NCI-H1105 (cell line): ENCODE measurements at regions not wholly inside any gene's neighbourhood (a gene's known extent, or its start where the extent isn't known, plus 50 kb on each side); places are given as distances from the start of the nearest gene placed in this dataset.

ENCODE experiments used
- DNase-seq: peaks from one replicate; lab custom pipeline; 2025; lab: John Stamatoyannopoulos, UW

DNA sequence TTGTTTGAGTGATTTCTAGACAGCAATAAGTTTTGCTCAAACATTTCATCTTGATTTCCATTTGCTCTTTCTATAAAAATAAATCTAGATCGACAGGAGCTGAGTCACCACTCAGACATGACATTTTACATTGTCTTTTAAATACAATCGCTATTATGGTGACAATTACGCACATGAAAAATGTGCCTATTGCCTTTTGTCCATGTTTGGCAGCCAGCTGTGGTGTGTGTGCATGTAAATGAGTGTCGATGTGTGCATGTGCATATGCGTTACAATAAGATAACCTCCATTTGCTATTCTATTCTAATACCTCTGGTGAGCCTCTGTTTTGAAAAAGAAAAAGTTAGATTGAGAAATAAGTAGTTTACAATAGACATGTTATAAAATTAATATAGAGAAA lies 89.7 kb upstream of the GRM7 start:
- no peak for DNase-seq

DNA sequence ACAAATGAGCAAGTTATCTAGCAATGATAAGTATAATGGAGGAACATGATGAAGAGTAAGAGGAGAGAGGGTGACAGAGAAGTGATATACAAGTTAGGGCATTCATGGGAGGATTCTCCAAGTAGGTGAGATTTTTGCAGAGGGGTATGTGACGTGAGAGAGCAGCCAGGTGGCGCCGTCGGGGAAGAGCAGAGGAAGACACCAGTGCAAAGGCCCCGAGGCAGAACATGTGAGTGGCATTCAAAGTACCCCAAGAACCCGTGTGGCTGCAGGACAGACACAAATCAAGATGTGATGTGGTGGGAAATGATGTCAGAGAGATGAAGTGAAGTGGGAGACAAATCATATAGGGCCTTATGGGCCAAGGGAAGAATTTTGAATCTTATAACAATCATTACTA lies 81.8 kb upstream of the GRM7 start:
- no peak for DNase-seq

DNA sequence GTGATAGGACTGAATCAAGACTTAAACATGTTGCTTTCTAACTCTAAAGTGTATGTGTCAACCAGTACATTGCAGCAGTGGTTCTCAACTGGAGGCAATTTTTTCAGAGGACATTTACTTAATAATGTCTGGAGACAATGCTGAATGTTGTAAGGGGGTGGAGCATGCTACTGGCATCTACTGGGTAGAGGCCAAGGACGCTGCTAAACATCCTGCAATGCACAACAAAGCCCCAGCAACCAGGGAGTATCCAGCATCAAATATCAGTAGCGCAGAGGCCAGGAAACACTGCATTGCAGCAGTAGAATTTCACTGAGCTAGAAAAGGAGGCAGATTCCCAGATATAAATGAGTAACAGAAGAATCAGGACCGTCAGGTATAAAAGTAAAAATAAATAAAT lies 79.8 kb upstream of the GRM7 start:
- no peak for DNase-seq

GRCh38 chr3:6785726-6786125 lies 75.2 kb upstream of the GRM7 start:
- no peak for DNase-seq

- DNase-seq = no peak
These were observed 69.8 kb upstream of the GRM7 start for GRCh38 chr3:6791161-6791560.

DNA sequence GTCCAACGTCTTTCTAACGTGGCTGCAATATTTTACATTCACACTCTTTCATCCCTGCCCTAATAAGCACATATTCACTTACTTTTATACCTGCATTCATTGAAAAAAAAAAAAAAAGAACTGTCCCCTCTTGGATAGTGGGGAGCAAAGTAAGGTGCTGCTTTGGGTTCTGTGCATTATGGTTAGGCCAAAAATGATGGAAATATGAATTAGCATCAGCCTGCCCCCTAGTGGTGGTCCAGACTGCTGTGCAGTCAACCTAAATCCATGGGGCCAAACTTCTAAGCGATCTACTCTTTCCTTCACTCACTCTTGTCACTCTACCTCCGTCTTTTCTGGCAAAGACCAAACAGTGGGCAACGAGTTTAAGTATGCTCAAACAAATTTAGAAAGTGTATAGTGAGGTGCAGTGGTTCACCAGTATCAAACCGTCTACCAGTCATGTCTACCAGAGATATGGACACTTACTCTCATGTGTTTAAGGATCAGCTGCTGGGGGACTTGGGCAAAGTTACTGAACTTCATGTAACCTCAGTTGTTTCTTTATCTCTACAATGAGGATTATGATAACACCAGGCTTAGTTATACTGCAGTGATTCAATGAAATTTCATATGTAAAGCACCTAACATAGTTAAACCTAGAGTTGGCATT lies 61.5 kb upstream of the GRM7 start:
- peak; percentile 30 for DNase-seq

- DNase-seq = no peak
These were observed 57.3 kb upstream of the GRM7 start for GRCh38 chr3:6803619-6804018.

DNA sequence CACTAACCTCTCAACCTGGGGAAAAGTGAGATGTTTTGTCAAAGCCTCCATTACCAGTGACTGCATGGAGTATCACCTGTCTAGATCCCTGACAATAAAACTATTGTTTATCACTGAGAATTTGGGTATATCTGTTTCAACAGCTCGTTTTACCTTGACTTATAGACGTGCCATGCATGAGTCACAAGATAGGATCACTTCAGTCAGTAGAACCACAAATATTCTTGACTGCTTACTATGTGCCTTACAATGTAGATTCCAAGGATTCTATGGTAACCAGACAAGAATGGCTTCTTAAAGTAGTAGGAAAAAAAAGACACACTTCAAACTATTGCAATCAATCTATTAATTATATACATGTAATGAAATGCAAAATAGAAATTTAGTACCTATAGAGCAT lies 55.7 kb upstream of the GRM7 start:
- no peak for DNase-seq

DNA sequence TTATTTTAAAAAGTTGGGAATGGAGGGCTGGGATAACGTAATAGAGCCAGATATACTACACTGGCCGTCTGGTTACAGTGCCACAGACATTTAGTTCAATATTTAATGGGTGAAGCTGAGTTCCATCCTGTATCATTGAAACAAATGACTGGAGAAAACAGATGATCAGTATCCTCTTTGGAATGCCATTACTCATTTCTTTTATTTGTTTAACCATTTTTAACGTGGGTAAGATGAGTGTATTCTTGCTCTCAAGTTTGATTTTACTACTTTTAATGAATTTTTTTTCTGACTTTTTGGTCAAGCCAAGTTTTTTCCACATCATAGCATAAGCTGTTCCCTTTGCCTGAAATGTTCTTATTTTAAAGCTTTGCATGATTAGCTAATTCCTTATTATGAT lies 53.9 kb upstream of the GRM7 start:
- DNase-seq = no peak

GRCh38 chr3:6807967-6808588 lies 52.8 kb upstream of the GRM7 start:
- DNase-seq = peak; percentile 16

DNA sequence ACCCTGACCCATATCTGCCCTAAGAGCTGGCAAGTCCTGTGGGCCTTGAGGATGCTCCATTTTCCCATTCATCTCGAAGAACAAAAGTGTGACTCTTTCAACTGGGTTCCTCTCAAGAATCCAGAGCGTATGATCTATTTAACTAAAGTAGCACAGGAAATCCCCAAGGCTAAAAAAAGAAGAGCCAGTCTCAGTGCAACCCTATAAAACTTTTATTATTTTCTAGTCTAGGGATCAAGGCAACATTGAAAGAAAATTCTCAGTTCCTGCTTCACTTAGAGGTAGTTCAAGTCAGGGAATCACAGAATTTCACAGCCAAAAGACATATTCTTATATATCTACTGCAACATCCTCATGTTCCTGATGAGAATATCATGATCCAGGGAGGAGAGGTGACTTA lies 51.6 kb upstream of the GRM7 start:
- no peak for DNase-seq
